K562 (cell line): ENCODE measurements at regions not wholly inside any gene's neighbourhood (a gene's known extent, or its start where the extent isn't known, plus 50 kb on each side); places are given as distances from the start of the nearest gene placed in this dataset.
A peak's percentile ranks its signal among the peaks of the same experiment; 100 is the strongest.

Source experiments
- CSDE1 ChIP-seq, 2 experiments: fragments of 450-650 bp; IDR thresholded peaks; 2 replicates each; pipeline ENCODE4 v1.6.1; 2016; ENCODE audit warnings: mild to moderate bottlenecking in 1 of 2
- KLF13 ChIP-seq: fragments of 450-650 bp; IDR thresholded peaks from 2 replicates; pipeline ENCODE4 v1.6.1; 2016; ENCODE audit warnings: missing genetic modification characterization, low read depth, mild to moderate bottlenecking, missing compliant biosample characterization, moderate library complexity, borderline replicate concordance
- MTF1 ChIP-seq: fragments of 250-450 bp; sonication (Bioruptor Pico); IDR thresholded peaks from 2 replicates; pipeline ENCODE4 v1.9.0; 2021; ENCODE audit warnings: moderate library complexity, mild to moderate bottlenecking, inconsistent platforms, borderline replicate concordance
- NR2F6 ChIP-seq: fragments of 450-650 bp; formaldehyde crosslinking; IDR thresholded peaks from 2 replicates; pipeline ENCODE4 v1.4.0; 2020; ENCODE audit warnings: mild to moderate bottlenecking
- NR4A1 ChIP-seq, 2 experiments: fragments of 250-450 bp in 1 of 2; fragments of 450-650 bp in 1 of 2; sonication (Bioruptor Pico) in 1 of 2; IDR thresholded peaks; 2 replicates each; pipeline versions ENCODE4 v1.4.0 to v1.6.1; 2016 to 2020; ENCODE audit warnings: mild to moderate bottlenecking in 2 of 2, missing compliant biosample characterization in 1 of 2, missing genetic modification characterization in 1 of 2, moderate library complexity in 1 of 2
- PHB2 ChIP-seq: fragments of 450-650 bp; IDR thresholded peaks from 2 replicates; pipeline ENCODE4 v1.6.1; 2017; ENCODE audit warnings: low read depth
- SMARCC2 ChIP-seq: fragments of 450-650 bp; IDR thresholded peaks from 2 replicates; pipeline ENCODE4 v1.6.1; 2017; ENCODE audit warnings: antibody characterized with exemption, moderate library complexity, mild to moderate bottlenecking, low read depth
- U2AF2 ChIP-seq: fragments of 200-400 bp; formaldehyde crosslinking; optimal IDR thresholded peaks from 2 replicates; pipeline ENCODE3; 2017; ENCODE audit warnings: low read depth, mild to moderate bottlenecking, low read length
- XRCC5 ChIP-seq: fragments of 200-400 bp; formaldehyde crosslinking; IDR thresholded peaks from 2 replicates; pipeline ENCODE4 v1.6.1; 2017; ENCODE audit warnings: low read depth, mild to moderate bottlenecking, low read length
- ZBTB17 ChIP-seq: fragments of 450-650 bp; formaldehyde crosslinking; IDR thresholded peaks from 2 replicates; pipeline ENCODE4 v1.4.0; 2020; ENCODE audit warnings: mild to moderate bottlenecking
- ZBTB7A ChIP-seq: IDR thresholded peaks from 2 replicates; pipeline ENCODE4 v1.6.1; 2011; ENCODE audit warnings: low read depth, mild to moderate bottlenecking, low read length, moderate library complexity, borderline replicate concordance; ENCODE audit not compliant: control insufficient read depth
- ZKSCAN8 ChIP-seq: fragments of 200-800 bp; sonication (Bioruptor generic); IDR thresholded peaks from 2 replicates; pipeline ENCODE4 v1.6.1; 2016; ENCODE audit warnings: missing genetic modification characterization, missing compliant biosample characterization
- ZNF121 ChIP-seq: sonication (generic); formaldehyde crosslinking; conservative IDR thresholded peaks from 2 replicates; pipeline ENCODE4 v1.8.0; 2022; ENCODE audit warnings: missing genetic modification reagents
- ZNF133 ChIP-seq: fragments of 250-450 bp; sonication (Bioruptor Pico); IDR thresholded peaks from 2 replicates; pipeline ENCODE4 v1.4.0; 2020; ENCODE audit warnings: mild to moderate bottlenecking
- ZNF239 ChIP-seq: fragments of 250-450 bp; sonication (Bioruptor Pico); IDR thresholded peaks from 2 replicates; pipeline ENCODE4 v1.4.0; 2020; ENCODE audit warnings: mild to moderate bottlenecking
- ZNF436 ChIP-seq: fragments of 250-450, 450-650 bp; sonication (Bioruptor Pico); formaldehyde crosslinking; IDR thresholded peaks from 2 replicates; pipeline ENCODE4 v1.7.0; 2020; ENCODE audit warnings: mild to moderate bottlenecking
- TF ChIP-seq, protein P1 (sequence below): fragments of 450-650 bp; formaldehyde crosslinking; IDR thresholded peaks from 2 replicates; pipeline ENCODE4 v1.4.0; 2022; ENCODE audit warnings: missing genetic modification characterization
- TF ChIP-seq, protein P2 (sequence below): fragments of 450-650 bp; IDR thresholded peaks from 2 replicates; pipeline ENCODE4 v1.7.0; 2016; ENCODE audit warnings: borderline replicate concordance
- TF ChIP-seq, protein P3 (sequence below): sonication (generic); formaldehyde crosslinking; IDR thresholded peaks from 2 replicates; pipeline ENCODE4 v1.8.0; 2022; ENCODE audit warnings: mild to moderate bottlenecking, low read depth, missing genetic modification reagents
- TF ChIP-seq, protein P4 (sequence below): sonication (generic); formaldehyde crosslinking; IDR thresholded peaks from 2 replicates; pipeline ENCODE4 v1.4.0; 2020; ENCODE audit warnings: mild to moderate bottlenecking, missing genetic modification reagents
- TF ChIP-seq, protein P5 (sequence below), 2 experiments: fragments of 250-450 bp in 1 of 2; fragments of 450-650 bp in 1 of 2; sonication (Bioruptor Pico) in 1 of 2; IDR thresholded peaks; 2 replicates each; pipeline versions ENCODE4 v1.6.1 to v1.8.0; 2016 to 2021; ENCODE audit warnings: mild to moderate bottlenecking in 2 of 2, moderate library complexity in 2 of 2, missing compliant biosample characterization in 1 of 2, missing genetic modification characterization in 1 of 2

DNA sequence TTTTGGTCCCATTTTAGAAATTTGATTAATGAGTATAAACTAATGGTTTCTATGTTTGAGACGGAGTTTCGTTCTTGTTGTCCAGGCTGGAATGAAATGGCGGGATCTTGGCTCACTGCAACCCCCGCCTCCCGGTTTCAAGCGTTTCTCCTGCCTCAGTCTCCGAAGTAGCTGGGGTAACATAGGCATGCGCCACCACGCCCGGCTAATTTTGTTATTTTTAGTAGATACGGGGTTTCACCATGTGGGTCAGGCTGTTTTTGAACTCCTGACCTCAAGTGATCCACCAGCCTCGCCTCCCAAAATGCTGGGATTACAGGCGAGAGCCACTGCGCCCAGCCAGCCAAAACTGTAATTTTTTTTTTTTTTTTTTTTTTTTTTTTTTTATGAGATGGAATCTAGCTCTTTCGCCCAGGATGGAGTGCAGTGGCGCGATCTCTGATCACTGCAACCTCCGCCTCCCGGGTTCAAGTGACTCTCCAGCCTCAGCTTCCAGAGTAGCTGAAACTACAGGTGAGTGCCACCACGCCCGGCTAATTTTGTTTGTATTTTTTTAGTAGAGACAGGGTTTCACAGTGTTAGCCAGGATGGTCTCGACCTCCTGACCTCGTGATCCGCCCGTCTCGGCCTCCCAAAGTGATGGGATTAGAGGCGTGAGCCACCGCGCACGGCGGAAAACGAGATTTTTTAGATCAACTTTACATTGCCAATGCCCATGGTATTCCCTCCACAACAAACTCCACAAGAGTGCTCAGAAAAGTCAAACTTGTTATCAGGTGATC is 127.8 kb downstream of the HFE start (continued):
- TF ChIP-seq, protein P1, sequence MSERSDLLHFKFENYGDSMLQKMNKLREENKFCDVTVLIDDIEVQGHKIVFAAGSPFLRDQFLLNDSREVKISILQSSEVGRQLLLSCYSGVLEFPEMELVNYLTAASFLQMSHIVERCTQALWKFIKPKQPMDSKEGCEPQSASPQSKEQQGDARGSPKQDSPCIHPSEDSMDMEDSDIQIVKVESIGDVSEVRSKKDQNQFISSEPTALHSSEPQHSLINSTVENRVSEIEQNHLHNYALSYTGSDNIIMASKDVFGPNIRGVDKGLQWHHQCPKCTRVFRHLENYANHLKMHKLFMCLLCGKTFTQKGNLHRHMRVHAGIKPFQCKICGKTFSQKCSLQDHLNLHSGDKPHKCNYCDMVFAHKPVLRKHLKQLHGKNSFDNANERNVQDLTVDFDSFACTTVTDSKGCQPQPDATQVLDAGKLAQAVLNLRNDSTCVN (CRISPR knock-in tag): 0 out of 2 replicates have a peak, but pooled peaks have one; percentile 77
- TF ChIP-seq SMARCC2 (no peak), XRCC5 (no peak), U2AF2 (no peak), ZKSCAN8 (no peak), NR2F6 (CRISPR knock-in tag) (no peak), ZNF436 (CRISPR knock-in tag) (no peak), ZNF133 (CRISPR knock-in tag) (no peak), NR4A1 (CRISPR knock-in tag; IDR thresholded peaks at IDR 0.05) (no peak), NR4A1 (tag; IDR thresholded peaks at IDR 0.05) (no peak), ZBTB7A (no peak), PHB2 (0 out of 2 replicates have a peak, but pooled peaks have one; percentile 37), CSDE1 (IDR thresholded peaks at IDR 0.05) (no peak), ZNF239 (no peak), ZBTB17 (CRISPR knock-in tag) (no peak), MTF1 (no peak), KLF13 (tag) (no peak), ZNF121 (CRISPR knock-in tag) (0 out of 2 replicates have a peak, but pooled peaks have one; percentile 2)
- TF ChIP-seq, protein P2, sequence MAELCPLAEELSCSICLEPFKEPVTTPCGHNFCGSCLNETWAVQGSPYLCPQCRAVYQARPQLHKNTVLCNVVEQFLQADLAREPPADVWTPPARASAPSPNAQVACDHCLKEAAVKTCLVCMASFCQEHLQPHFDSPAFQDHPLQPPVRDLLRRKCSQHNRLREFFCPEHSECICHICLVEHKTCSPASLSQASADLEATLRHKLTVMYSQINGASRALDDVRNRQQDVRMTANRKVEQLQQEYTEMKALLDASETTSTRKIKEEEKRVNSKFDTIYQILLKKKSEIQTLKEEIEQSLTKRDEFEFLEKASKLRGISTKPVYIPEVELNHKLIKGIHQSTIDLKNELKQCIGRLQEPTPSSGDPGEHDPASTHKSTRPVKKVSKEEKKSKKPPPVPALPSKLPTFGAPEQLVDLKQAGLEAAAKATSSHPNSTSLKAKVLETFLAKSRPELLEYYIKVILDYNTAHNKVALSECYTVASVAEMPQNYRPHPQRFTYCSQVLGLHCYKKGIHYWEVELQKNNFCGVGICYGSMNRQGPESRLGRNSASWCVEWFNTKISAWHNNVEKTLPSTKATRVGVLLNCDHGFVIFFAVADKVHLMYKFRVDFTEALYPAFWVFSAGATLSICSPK: no peak
- TF ChIP-seq, protein P3, sequence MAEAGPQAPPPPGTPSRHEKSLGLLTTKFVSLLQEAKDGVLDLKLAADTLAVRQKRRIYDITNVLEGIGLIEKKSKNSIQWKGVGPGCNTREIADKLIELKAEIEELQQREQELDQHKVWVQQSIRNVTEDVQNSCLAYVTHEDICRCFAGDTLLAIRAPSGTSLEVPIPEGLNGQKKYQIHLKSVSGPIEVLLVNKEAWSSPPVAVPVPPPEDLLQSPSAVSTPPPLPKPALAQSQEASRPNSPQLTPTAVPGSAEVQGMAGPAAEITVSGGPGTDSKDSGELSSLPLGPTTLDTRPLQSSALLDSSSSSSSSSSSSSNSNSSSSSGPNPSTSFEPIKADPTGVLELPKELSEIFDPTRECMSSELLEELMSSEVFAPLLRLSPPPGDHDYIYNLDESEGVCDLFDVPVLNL (CRISPR knock-in tag): no peak
- TF ChIP-seq, protein P4, sequence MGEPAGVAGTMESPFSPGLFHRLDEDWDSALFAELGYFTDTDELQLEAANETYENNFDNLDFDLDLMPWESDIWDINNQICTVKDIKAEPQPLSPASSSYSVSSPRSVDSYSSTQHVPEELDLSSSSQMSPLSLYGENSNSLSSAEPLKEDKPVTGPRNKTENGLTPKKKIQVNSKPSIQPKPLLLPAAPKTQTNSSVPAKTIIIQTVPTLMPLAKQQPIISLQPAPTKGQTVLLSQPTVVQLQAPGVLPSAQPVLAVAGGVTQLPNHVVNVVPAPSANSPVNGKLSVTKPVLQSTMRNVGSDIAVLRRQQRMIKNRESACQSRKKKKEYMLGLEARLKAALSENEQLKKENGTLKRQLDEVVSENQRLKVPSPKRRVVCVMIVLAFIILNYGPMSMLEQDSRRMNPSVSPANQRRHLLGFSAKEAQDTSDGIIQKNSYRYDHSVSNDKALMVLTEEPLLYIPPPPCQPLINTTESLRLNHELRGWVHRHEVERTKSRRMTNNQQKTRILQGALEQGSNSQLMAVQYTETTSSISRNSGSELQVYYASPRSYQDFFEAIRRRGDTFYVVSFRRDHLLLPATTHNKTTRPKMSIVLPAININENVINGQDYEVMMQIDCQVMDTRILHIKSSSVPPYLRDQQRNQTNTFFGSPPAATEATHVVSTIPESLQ (CRISPR knock-in tag): no peak
- TF ChIP-seq, protein P5, sequence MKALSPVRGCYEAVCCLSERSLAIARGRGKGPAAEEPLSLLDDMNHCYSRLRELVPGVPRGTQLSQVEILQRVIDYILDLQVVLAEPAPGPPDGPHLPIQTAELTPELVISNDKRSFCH (CRISPR knock-in tag; IDR thresholded peaks at IDR 0.05): no peak
- TF ChIP-seq, protein P5 (tag; IDR thresholded peaks at IDR 0.05): no peak
